IPS DF 19.7 (cell line): ENCODE measurements at regions not wholly inside any gene's neighbourhood (a gene's known extent, or its start where the extent isn't known, plus 50 kb on each side); places are given as distances from the start of the nearest gene placed in this dataset.

Source experiments
- DNase-seq: peaks from one replicate; pipeline ENCODE4 v3.0.0-alpha.2; 2013; ENCODE audit warnings: low read depth, low spot score

GRCh38 chr2:164306872-164307271 is 314.4 kb downstream of the GRB14 start:
- DNase-seq: no peak

DNA sequence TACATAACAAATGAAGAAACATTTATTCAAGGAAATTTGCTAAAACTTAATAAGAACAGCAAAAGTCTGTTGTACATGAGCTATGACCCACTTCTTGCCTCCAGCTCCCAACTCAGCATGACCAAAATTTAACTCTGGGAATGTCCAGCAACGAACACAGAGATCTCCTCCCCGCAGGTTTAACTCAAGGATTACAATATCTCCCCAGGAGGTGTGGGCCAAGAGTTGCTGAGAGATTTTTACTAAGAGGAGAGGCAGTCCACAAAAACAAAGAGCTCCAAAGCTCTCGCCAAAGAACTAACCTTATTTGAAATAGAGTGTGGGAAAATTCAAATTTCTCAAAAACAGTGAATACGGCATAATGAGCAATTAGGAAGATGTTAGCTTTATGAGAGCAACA is 318.5 kb downstream of the GRB14 start:
- DNase-seq: no peak

DNA sequence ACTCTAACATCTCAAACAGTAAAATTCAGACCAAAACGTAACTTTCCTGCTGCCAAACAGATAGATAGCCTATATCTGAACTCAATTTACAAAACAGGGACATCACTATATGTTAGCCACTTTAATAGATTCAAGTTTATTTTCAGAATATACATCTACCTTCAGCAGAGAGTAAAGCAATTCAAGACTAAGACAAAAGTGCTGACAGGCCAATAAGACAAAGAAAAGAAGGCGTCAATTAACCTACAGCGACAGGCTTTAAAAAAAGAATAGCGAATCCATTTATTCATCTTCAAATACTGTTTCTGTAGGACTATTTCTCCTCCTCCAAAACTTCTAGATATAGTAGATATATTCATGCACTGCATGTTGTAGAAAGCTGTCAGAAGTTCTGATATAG is 333.0 kb downstream of the GRB14 start:
- DNase-seq: no peak

GRCh38 chr2:164287056-164287455 is 334.2 kb downstream of the GRB14 start:
- DNase-seq: no peak

DNA sequence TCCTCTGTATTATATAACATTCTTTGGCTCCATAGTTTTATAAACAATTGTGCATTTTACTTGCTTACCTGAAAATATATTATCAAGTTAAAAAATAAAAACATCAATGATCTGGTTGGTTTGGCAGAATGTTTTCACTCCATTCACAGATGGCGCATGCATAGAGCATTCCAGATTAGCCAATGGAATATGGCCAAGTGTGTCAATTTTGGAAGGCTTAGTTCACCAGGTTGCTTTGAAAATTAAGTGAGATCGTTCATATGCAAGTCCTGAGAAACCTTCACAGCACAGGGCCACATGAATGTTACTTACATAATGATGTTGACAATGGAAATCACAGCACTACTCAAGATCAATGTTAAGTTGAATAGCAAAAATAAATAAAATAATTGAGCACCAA is 335.7 kb downstream of the GRB14 start:
- DNase-seq: no peak

DNA sequence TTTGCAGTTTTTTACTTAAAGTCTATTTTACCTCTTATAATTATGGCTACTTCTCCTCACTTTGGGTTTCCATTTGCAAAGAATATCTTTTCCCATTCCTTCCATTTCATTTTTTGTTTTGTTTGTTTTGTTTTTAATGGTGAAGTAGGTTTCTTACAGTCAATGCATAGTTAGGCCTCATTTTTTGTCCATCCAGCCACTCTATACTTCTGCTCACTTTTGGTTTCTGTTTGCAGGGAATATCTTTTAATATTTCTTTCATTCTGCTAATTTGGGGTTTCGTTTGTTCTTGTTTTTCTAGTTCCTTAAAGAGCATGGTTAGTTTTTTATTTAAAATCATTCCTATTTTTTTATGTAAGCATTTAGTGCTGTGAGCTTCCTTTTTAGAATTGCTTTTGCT is 339.4 kb downstream of the GRB14 start:
- DNase-seq: no peak

- DNase-seq: no peak
Measured at GRCh38 chr2:164275659-164276058, 345.6 kb downstream of the GRB14 start.

DNA sequence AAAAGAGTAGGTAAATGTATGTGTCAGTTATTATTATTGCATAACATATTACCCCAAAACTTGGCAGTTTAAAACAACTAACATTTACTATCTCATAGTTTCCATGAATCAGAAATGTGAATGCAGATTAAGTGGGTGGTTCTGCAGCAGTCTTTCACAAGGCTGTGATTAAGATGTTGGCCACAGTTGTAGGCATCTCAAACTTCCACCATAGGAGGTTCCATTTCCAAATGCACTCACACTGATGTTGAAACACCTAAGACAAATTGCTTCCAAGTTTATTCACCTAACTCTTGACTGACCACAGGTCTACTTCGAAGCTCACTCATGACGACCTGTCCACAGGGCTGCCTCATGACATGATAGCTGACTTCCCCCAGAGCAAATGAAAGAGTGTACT is 360.8 kb downstream of the GRB14 start:
- DNase-seq: no peak

GRCh38 chr2:164257742-164258141 is 363.5 kb downstream of the GRB14 start:
- DNase-seq: no peak

- no peak for DNase-seq
Measured at GRCh38 chr2:164252568-164253287, 368.6 kb downstream of the GRB14 start.

DNA sequence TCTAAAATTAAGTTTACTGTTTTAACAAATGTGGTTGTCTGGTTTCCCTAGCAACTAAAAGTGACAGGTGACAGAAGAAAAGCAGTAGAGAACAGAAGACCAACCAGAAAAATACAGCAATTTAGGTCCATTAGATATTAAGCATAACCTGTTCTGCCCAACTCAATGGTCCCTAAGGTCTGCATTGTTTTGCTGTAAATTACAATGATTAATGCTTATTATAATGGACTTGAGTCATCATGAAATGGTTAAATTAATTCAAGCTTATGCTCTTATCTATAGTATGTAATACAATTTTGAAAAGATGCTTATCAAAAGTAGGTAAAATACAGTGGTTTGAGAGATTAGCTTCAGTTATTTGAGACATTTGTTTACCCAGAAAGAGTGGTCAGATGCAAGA is 378.0 kb downstream of the GRB14 start:
- DNase-seq: no peak

DNA sequence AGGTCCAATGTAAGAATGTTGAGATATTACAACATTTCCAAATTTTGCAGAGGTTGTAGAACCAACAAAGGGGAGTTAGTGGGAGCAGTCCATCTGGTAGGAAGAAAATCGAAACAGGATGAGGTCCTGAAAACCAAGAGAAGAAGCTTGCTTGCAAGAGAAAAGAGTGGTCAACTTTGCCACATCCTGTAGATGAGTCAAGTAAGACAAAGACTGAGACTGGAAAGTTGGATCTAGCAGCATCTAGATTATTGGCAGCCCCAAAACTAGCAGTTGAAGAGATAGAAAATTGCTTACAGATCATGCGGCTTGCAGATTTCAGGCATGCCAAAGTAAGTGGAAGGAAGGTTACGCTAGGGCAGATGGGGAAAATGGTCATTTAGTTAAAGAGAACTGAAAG is 378.9 kb downstream of the GRB14 start:
- DNase-seq: no peak

GRCh38 chr2:164234074-164234473 is 387.2 kb downstream of the GRB14 start:
- no peak for DNase-seq

DNA sequence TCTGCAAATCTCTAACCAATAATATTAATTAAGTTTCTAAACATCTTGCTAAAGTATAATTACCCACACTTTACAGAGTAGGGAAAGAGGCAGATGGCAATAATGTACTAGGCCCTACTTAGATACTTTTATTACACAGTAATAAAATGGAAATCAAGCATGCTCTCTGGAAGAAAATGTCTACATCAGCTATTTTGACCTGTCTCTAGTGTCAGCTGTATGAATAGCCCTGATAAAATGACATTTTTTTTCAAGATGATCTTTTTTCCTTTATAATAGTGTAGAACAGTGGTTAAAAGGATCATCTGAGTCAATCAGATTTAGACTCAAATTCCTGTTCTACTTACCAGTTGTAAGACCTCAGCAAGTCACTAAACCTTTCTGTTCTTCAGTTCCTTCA is 397.3 kb downstream of the GRB14 start:
- DNase-seq: no peak

DNA sequence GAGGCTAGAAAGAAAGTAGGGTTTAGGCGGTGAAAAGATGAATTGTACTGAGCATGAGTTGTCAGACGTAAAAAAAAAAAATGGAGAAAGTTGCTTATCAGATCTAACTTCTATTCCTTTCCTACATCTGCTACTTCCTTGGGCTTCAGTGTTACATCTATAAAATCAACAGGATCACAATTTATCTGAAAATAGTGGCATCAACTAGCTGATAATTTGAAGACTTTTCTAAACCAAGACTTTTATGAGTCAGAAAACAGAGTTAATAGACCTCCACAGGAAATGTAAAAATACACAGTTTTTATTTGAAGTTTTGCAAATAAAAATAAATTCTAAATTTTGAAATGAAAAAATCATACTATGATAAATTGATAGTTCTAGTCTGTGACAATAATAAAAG is 399.8 kb downstream of the GRB14 start:
- DNase-seq: no peak

GRCh38 chr2:164220265-164220664 is 401.0 kb downstream of the GRB14 start:
- no peak for DNase-seq

DNA sequence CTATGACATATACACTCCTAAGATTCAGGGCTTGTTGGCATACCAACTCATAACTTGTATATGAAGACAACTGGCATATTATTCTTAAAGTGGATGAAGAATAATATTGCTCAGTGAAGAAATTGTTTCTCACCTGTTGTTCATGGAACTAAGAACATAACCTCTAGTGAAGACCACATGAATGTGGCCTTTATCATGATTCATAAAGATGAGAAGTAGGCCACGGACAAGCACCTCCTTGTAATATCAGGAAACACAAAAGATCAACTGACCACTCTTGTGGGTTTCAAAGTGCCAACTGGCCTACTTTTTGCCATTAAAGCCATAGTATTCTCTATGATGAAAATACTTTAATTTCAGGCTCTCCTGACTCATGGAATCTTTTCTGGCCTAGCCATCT is 407.4 kb downstream of the GRB14 start:
- DNase-seq: no peak

DNA sequence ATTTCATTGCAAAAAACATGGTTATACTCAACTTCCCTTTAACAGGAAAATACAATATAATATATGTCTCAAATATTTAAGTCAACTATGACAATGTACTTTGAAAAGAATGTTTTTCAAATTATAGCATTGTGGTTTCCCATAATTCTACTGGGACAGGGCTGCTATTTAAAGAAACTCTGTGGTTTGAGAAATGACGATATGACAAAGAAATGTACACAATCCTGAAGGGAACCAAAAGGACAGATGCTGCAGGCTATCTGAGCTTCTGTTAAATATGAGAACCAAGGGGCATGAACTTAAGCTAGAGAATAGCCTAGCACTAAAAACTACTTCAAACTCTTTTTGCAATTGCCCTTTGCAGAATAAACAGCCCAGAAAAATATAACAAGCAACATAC is 415.9 kb downstream of the GRB14 start:
- DNase-seq: no peak

DNA sequence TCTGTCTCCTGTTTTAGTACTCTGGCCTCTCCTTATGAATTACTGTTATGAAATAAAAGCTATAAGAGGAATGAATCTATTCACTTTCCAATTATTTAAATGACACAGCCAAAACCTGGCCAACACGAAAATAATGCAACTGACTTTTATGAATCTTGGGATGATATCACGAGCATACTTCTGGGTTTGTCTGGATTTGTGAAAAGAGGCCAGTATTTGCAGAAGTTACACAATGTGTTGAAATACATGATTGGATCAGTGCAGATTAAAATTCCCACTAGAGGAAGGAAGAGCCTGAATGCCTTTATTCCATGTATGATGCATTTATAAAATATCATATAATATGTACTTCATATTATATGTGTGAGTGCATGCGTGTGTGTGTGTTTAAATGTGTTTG is 418.2 kb downstream of the GRB14 start:
- no peak for DNase-seq

GRCh38 chr2:164198256-164198655 is 423.0 kb downstream of the GRB14 start:
- no peak for DNase-seq

DNA sequence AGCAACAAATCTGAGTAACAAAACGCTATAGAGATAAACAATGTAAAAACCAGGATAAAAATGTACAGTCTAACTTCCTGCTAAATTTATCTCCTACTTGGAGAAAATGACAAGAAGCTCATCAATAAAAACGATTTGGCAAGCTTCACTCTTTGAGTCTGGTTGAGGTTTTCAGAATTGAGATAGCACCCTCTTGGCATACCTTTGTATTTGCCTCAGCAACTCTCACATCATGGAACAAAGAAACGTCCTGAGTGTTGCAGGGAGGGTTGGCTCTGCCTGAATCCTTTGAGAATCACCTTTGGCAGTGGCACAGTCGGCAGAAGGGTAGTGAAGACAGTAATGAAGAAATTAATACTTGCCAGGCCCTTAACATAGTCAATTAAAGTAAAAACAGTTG is 430.6 kb downstream of the GRB14 start:
- no peak for DNase-seq

GRCh38 chr2:164189851-164190250 is 431.4 kb downstream of the GRB14 start:
- DNase-seq: no peak

DNA sequence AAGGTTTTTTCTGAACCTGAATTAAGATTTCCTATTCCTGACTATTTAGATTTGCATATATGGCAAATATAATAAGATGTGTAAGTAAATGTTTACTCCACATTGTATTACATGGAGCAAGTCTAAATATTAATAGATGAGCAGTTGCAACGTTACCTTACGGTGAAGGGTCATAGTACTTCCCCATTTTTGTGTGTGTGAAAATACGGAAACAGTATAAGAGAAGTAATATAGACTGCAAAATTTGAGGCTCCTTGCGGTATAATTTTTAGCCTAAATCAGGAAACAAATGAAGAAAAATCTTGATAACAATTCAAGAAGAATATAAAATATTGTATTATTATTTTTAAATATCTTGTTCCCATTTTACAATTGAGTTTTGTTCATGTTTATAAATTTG is 434.2 kb downstream of the GRB14 start:
- no peak for DNase-seq

- no peak for DNase-seq
Measured at GRCh38 chr2:164186591-164186990, 434.7 kb downstream of the GRB14 start.
